Common myeloid progenitor, CD34-positive (primary cell): ENCODE measurements at regions not wholly inside any gene's neighbourhood (a gene's known extent, or its start where the extent isn't known, plus 50 kb on each side); places are given as distances from the start of the nearest gene placed in this dataset.

Experiments used
- CTCF ChIA-PET: fragments of 350-600 bp; sonication (Branson Sonifier 250); formaldehyde crosslinking; loops from one replicate; lab custom pipeline; 2021; ENCODE audit warnings: antibody characterized with exemption; lab: Charles Lee
- POLR2A ChIA-PET: fragments of 350-600 bp; sonication (Branson Sonifier 250); formaldehyde crosslinking; loops from one replicate; lab custom pipeline; 2021; ENCODE audit warnings: antibody characterized with exemption; lab: Charles Lee
- DNase-seq, 3 donors: peaks; one replicate each; pipeline versions ENCODE4 v3.0.0 to v3.0.0-alpha.2; 2013
- H3K27ac ChIP-seq, 2 experiments: 1 replicate in 1 of 2; 2 replicates in 1 of 2; pipeline ENCODE4 v1.7.0; 2013; ENCODE audit warnings: inconsistent platforms in 2 of 2, low read length in 2 of 2, mild to moderate bottlenecking in 2 of 2, low read depth in 1 of 2, moderate library complexity in 1 of 2; ENCODE audit not compliant: severe bottlenecking in 2 of 2, insufficient read depth in 1 of 2, poor library complexity in 1 of 2
- H3K27me3 ChIP-seq, 5 experiments: replicated peaks in 2 of 5; 1 replicate in 3 of 5; 2 replicates in 2 of 5; pipeline versions ENCODE4 v1.6.1 to v1.7.0; 2013; ENCODE audit warnings: low read length in 4 of 5, mild to moderate bottlenecking in 2 of 5, moderate library complexity in 2 of 5, inconsistent platforms in 1 of 5; ENCODE audit not compliant: insufficient read depth in 5 of 5, control insufficient read depth in 4 of 5
- H3K36me3 ChIP-seq, 4 experiments: 1 replicate in 2 of 4; 2 replicates in 2 of 4; pipeline versions ENCODE4 v1.6.1 to v1.7.0; 2013; ENCODE audit warnings: low read length in 3 of 4, control low read depth in 1 of 4, mild to moderate bottlenecking in 1 of 4; ENCODE audit not compliant: control insufficient read depth in 4 of 4, insufficient read depth in 4 of 4
- H3K4me1 ChIP-seq, 4 experiments: 1 replicate in 3 of 4; 2 replicates in 1 of 4; pipeline versions ENCODE4 v1.6.1 to v1.7.1; 2013; ENCODE audit warnings: low read length in 3 of 4, mild to moderate bottlenecking in 3 of 4, control low read depth in 1 of 4, inconsistent platforms in 1 of 4, moderate library complexity in 1 of 4; ENCODE audit not compliant: control insufficient read depth in 4 of 4, insufficient read depth in 4 of 4; ENCODE audit errors: control extremely low read depth in 1 of 4
- H3K4me3 ChIP-seq, 7 experiments: 1 replicate in 4 of 7; 2 replicates in 3 of 7; pipeline versions ENCODE4 v1.5.1 to v1.7.0; 2013; ENCODE audit warnings: mild to moderate bottlenecking in 7 of 7, low read length in 6 of 7, moderate library complexity in 6 of 7, inconsistent platforms in 2 of 7, low read depth in 2 of 7, control low read depth in 1 of 7; ENCODE audit not compliant: insufficient read depth in 4 of 7, control insufficient read depth in 1 of 7; ENCODE audit errors: extremely low read depth in 1 of 7
- H3K9me3 ChIP-seq, 5 experiments: 1 replicate in 4 of 5; 2 replicates in 1 of 5; pipeline versions ENCODE4 v1.6.1 to v1.7.1; 2013; ENCODE audit warnings: low read length in 4 of 5, mild to moderate bottlenecking in 2 of 5, inconsistent platforms in 1 of 5, low read depth in 1 of 5, moderate library complexity in 1 of 5; ENCODE audit not compliant: control insufficient read depth in 4 of 5, insufficient read depth in 2 of 5; ENCODE audit errors: control extremely low read depth in 1 of 5
- whole genome bisulfite sequencing: methylation state at CpG from one replicate; pipeline ENCODE4 v1.1.5; 2013; ENCODE audit not compliant: insufficient coverage; 5-methylcytosine and 5-hydroxymethylcytosine counted together

GRCh38 chr2:18829251-18829902, 240.0 kb upstream of the NT5C1B start:
- no peak overlapping the region for H3K4me3 ChIP-seq
- DNase-seq: no peak
- no peaks in the 10 kb centered on the region for H3K9me3 ChIP-seq
- H3K36me3 ChIP-seq: no peaks in the 10 kb centered on the region
- 81% methylated on average over 3 of the region's 4 CpGs for WGBS
- no peaks in the 10 kb centered on the region for H3K27me3 ChIP-seq
- ChIA-PET CTCF (no interaction called here), POLR2A (interaction anchor here (1.0 kb wide), 1 partner anchor 365 kb away, joined by 3 read pairs; no protein-coding TSS in a partner anchor)
- H3K27ac ChIP-seq: no peak overlapping the region
- H3K4me1 ChIP-seq: no peaks in the 10 kb centered on the region

DNA sequence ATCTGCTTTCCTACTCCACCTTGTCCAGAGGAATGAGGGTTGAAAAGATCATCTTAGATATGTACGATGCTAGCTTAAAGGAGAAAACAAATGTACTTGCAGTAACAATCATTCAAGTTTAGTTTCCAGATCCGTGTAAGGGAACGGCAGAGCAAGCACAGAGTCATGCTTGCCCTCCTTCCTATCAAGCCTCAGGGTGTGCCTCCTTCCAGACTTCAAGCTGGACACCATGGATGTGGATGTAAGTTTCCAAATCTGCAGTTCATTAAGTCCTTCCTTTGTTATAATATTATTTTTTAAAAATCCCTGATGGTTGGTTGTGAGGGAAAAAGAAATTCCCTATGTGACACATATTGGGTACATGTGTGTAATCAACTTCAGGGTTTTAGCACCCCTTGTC, 238.9 kb upstream of the NT5C1B start:
- peaks cover 0 to 3% (median 0%) of the 10 kb centered on the region in 5 experiments for H3K9me3 ChIP-seq
- 95% methylated on average over 2 of the region's 3 CpGs for WGBS
- no peaks in the 10 kb centered on the region for H3K4me1 ChIP-seq
- no peak overlapping the region for H3K4me3 ChIP-seq
- POLR2A ChIA-PET: no interaction called here
- no peaks in the 10 kb centered on the region for H3K27me3 ChIP-seq
- no peak overlapping the region for H3K27ac ChIP-seq
- no peak for DNase-seq
- no peaks in the 10 kb centered on the region for H3K36me3 ChIP-seq
- CTCF ChIA-PET: no interaction called here

DNA sequence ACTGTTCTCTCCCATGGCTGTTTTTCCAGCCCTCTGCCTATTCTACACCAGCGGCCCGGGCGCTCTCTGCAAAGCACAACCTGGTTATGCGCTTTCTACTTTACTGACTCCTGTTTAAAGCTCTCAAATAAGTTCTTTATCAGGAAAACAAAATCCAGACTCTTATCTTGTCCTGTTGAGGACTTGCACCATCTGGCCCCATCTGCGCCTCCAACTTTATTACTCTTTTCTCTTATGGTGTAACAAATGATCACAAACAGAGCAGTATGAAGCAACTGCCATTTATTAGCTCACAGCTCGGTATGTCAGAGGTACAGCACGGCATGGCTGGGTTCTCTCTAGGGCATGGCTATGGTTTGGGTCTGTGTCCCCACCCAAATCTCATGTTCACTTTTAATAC, 236.5 kb upstream of the NT5C1B start:
- DNase-seq: no peak
- Histone ChIP-seq H3K27ac (no peak overlapping the region), H3K36me3 (no peaks in the 10 kb centered on the region), H3K4me1 (no peaks in the 10 kb centered on the region), H3K9me3 (peaks cover 0 to 3% (median 0%) of the 10 kb centered on the region in 5 experiments), H3K4me3 (no peak overlapping the region), H3K27me3 (no peaks in the 10 kb centered on the region)
- ChIA-PET POLR2A (no interaction called here), CTCF (no interaction called here)
- 83% methylated on average over 7 of the region's 7 CpGs for WGBS

DNA sequence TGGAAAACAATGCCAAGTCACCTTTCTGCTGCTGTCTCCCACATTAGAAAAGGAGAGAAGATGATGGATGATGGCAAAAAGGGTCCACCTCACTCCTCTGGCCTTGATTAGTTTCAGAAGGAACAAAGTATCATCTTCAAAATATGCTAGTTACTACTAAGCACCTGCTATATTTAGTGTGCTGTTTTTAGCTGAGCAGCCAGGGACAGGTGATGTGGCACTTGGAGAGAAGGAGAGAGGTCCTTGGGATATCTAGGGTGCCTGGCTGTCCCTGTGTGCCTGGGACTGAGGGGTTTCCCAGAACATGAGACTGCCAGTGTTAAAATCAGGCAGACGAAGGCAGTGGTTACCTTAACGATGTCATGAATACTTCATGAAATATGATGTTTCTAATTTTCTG, 235.5 kb upstream of the NT5C1B start:
- Histone ChIP-seq H3K27ac (no peak overlapping the region), H3K9me3 (peaks cover 0 to 3% (median 0%) of the 10 kb centered on the region in 5 experiments), H3K36me3 (no peaks in the 10 kb centered on the region), H3K27me3 (no peaks in the 10 kb centered on the region), H3K4me1 (no peaks in the 10 kb centered on the region), H3K4me3 (no peak overlapping the region)
- CTCF ChIA-PET: no interaction called here
- DNase-seq: no peak
- POLR2A ChIA-PET: no interaction called here
- WGBS: 100% methylated on average over 2 of the region's 2 CpGs

GRCh38 chr2:18824325-18824790, 235.0 kb upstream of the NT5C1B start:
- ChIA-PET CTCF (no interaction called here), POLR2A (no interaction called here)
- H3K4me1 ChIP-seq: no peaks in the 10 kb centered on the region
- H3K4me3 ChIP-seq: no peak overlapping the region
- WGBS: 100% methylated on average over 1 of the region's 2 CpGs
- no peaks in the 10 kb centered on the region for H3K36me3 ChIP-seq
- H3K9me3 ChIP-seq: peaks cover 0 to 3% (median 0%) of the 10 kb centered on the region in 5 experiments
- H3K27me3 ChIP-seq: no peaks in the 10 kb centered on the region
- H3K27ac ChIP-seq: no peak overlapping the region
- DNase-seq: no peak

DNA sequence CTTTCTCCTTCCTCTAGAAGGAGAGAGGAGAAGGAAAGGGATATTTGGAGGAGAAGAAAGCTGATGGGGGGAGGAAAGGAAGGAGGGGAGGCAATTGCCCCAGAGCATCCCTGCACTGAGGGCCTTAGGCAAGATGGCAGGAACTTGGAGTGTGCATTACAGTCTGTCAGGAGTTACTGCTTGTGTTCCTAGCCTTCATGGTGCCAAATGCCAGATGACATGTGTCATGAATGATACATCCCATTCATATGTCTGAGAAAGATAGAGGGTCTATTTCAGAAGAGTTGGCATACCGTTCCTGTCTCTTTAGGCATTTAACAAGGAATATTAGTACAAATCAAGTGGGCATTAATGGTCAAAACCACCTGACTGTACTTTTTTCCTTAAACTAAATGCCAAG, 232.1 kb upstream of the NT5C1B start:
- Histone ChIP-seq H3K9me3 (peaks cover 0 to 3% (median 0%) of the 10 kb centered on the region in 5 experiments), H3K4me1 (no peaks in the 10 kb centered on the region), H3K36me3 (no peaks in the 10 kb centered on the region), H3K27me3 (no peaks in the 10 kb centered on the region), H3K27ac (no peak overlapping the region), H3K4me3 (no peak overlapping the region)
- WGBS: 100% methylated on average over 1 of the region's 1 CpG
- ChIA-PET POLR2A (no interaction called here), CTCF (no interaction called here)
- DNase-seq: no peak

DNA sequence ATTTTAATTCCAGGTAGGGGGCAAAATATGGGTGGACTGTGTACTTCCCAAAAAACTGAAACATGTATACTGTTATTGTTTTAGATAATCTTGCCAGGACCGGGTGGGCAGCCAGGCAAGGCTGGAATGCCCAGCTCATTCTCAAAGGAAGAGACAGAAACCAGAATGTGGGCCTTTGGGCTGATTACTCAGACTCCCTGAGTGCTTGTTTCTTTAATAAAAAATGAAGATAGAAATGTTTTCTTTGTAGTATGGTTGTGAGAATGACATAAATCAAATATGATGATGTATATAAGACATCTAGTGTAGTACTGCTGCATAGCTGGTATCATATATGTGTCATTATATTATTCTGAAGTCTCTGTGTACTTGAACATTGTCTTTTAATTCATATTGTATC, 231.6 kb upstream of the NT5C1B start:
- Histone ChIP-seq H3K27me3 (no peaks in the 10 kb centered on the region), H3K9me3 (peaks cover 0 to 3% (median 0%) of the 10 kb centered on the region in 5 experiments), H3K36me3 (no peaks in the 10 kb centered on the region), H3K27ac (no peak overlapping the region), H3K4me1 (no peaks in the 10 kb centered on the region), H3K4me3 (no peak overlapping the region)
- DNase-seq: no peak
- 44% methylated on average over 1 of the region's 1 CpG for WGBS
- ChIA-PET POLR2A (no interaction called here), CTCF (no interaction called here)
